Endothelial cell of umbilical vein (primary cell): ENCODE measurements at regions not wholly inside any gene's neighbourhood (a gene's known extent, or its start where the extent isn't known, plus 50 kb on each side); places are given as distances from the start of the nearest gene placed in this dataset.

Source experiments
- BruUV-seq: library from RNA; stranded (reverse); fragments of 400-500 nt; replicated peaks from 2 replicates; lab custom pipeline; 2021; lab: Mats Ljungman, UMichigan
- CTCF ChIA-PET: fragments of 300-600, 350-600 bp; sonication (Branson Sonifier 250); formaldehyde crosslinking; loops from one replicate; lab custom pipeline; 2021; ENCODE audit warnings: antibody characterized with exemption, inconsistent platforms; lab: Charles Lee
- POLR2A ChIA-PET: fragments of 300-600, 350-600 bp; sonication (Branson Sonifier 250); formaldehyde crosslinking; loops from one replicate; lab custom pipeline; 2021; ENCODE audit warnings: antibody characterized with exemption, inconsistent platforms; lab: Charles Lee
- DNase-seq: peaks from one replicate; pipeline ENCODE4 v3.0.0-alpha.2; 2011; ENCODE audit warnings: low read depth, low spot score
- FAIRE-seq: peaks from 2 replicates; lab custom pipeline; 2011; peaks lifted over from hg19 to GRCh38; lab: Jason Lieb, UNC
- H2AFZ ChIP-seq: 2 replicates; pipeline ENCODE4 v1.6.0; 2012; ENCODE audit warnings: low read depth, low read length, control low read depth, inconsistent platforms
- H3K27ac ChIP-seq: 2 replicates; pipeline ENCODE4 v1.5.1; 2011; ENCODE audit warnings: low read depth, mild to moderate bottlenecking, control low read depth, low read length, moderate library complexity; ENCODE audit not compliant: insufficient read depth
- H3K27me3 ChIP-seq, 2 experiments: 2 replicates each; pipeline versions ENCODE4 v1.6.0 to v1.6.1; 2011; ENCODE audit warnings: low read length in 2 of 2, mixed read lengths in 1 of 2; ENCODE audit not compliant: control insufficient read depth in 2 of 2, insufficient read depth in 2 of 2
- H3K36me3 ChIP-seq, 2 experiments: 2 replicates in 1 of 2; 3 replicates in 1 of 2; pipeline ENCODE4 v1.5.1; 2011; ENCODE audit warnings: low read length in 2 of 2, mild to moderate bottlenecking in 1 of 2, moderate library complexity in 1 of 2; ENCODE audit not compliant: control insufficient read depth in 2 of 2, insufficient read depth in 2 of 2; ENCODE audit errors: extremely low read depth in 1 of 2
- H3K4me1 ChIP-seq: 3 replicates; pipeline ENCODE4 v1.5.1; 2011; ENCODE audit warnings: mild to moderate bottlenecking, low read length; ENCODE audit not compliant: control insufficient read depth, insufficient read depth; ENCODE audit errors: extremely low read depth
- H3K4me2 ChIP-seq: 2 replicates; pipeline ENCODE4 v1.6.1; 2011; ENCODE audit warnings: low read length, control low read depth, mixed read lengths; ENCODE audit not compliant: insufficient read depth
- H3K4me3 ChIP-seq, 3 experiments: fragments of 200-600 bp in 1 of 3; sonication (generic), shearing (Covaris generic) in 1 of 3; replicated peaks in 1 of 3; 2 replicates each; pipeline ENCODE4 v1.5.1; 2011 to 2016; ENCODE audit warnings: control low read depth in 3 of 3, low read length in 3 of 3, mild to moderate bottlenecking in 2 of 3, inconsistent platforms in 1 of 3, low read depth in 1 of 3, moderate library complexity in 1 of 3; ENCODE audit not compliant: insufficient read depth in 1 of 3
- H3K79me2 ChIP-seq: 2 replicates; pipeline ENCODE4 v1.6.0; 2012; ENCODE audit warnings: low read length, inconsistent platforms; ENCODE audit not compliant: control insufficient read depth, insufficient read depth
- H3K9ac ChIP-seq: replicated peaks from 2 replicates; pipeline ENCODE3; 2011; ENCODE audit warnings: low read length, control low read depth; ENCODE audit not compliant: insufficient read depth; ENCODE audit errors: extremely low read depth
- H3K9me1 ChIP-seq: replicated peaks from 3 replicates; pipeline ENCODE4 v1.6.0; 2011; ENCODE audit warnings: mild to moderate bottlenecking, low read length; ENCODE audit not compliant: control insufficient read depth, insufficient read depth; ENCODE audit errors: extremely low read depth
- H3K9me3 ChIP-seq: replicated peaks from 2 replicates; pipeline ENCODE4 v1.5.1; 2012; ENCODE audit warnings: low read length, inconsistent platforms; ENCODE audit not compliant: control insufficient read depth, insufficient read depth
- H4K20me1 ChIP-seq: replicated peaks from 2 replicates; pipeline ENCODE3; 2011; ENCODE audit warnings: mild to moderate bottlenecking, low read length; ENCODE audit not compliant: control insufficient read depth, insufficient read depth; ENCODE audit errors: extremely low read depth
- CTCF ChIP-seq, 2 donors: IDR thresholded peaks; 1 replicate in 1 of 2; 2 replicates in 1 of 2; pipeline ENCODE4 v1.5.1; 2011; ENCODE audit warnings: low read length in 2 of 2, mild to moderate bottlenecking in 2 of 2, moderate library complexity in 2 of 2, control low read depth in 1 of 2, inconsistent platforms in 1 of 2, low read depth in 1 of 2; ENCODE audit not compliant: insufficient read depth in 1 of 2; ENCODE audit errors: extremely low read depth in 1 of 2
- EZH2 ChIP-seq: IDR thresholded peaks from 2 replicates; pipeline ENCODE4 v1.6.1; 2012; ENCODE audit warnings: borderline replicate concordance, low read depth, mild to moderate bottlenecking, moderate library complexity, low read length, inconsistent platforms; ENCODE audit not compliant: severe bottlenecking
- FOS ChIP-seq: IDR thresholded peaks from 2 replicates; pipeline ENCODE4 v1.6.1; 2011; ENCODE audit warnings: mild to moderate bottlenecking, low read length, moderate library complexity, borderline replicate concordance; ENCODE audit not compliant: insufficient read depth
- GATA2 ChIP-seq: IDR thresholded peaks from 2 replicates; pipeline ENCODE4 v1.7.0; 2011; ENCODE audit warnings: low read depth, mild to moderate bottlenecking, moderate library complexity, mixed read lengths, low read length; ENCODE audit not compliant: insufficient read length, insufficient read depth
- JUN ChIP-seq: IDR thresholded peaks from 2 replicates; pipeline ENCODE4 v1.6.1; 2011; ENCODE audit warnings: borderline replicate concordance, low read depth; ENCODE audit not compliant: insufficient read length, insufficient read depth
- MAX ChIP-seq: IDR thresholded peaks from 2 replicates; pipeline ENCODE4 v1.6.1; 2011; ENCODE audit not compliant: insufficient read depth, insufficient read length
- MYC ChIP-seq: IDR thresholded peaks from one replicate; pipeline ENCODE4 v1.6.1; 2011; ENCODE audit warnings: mild to moderate bottlenecking, low read depth, low read length
- POLR2A ChIP-seq: IDR thresholded peaks from 2 replicates; pipeline ENCODE4 v1.6.1; 2012; ENCODE audit warnings: low read depth, mild to moderate bottlenecking, control low read depth, low read length
- POLR2AphosphoS5 ChIP-seq: IDR thresholded peaks from 2 replicates; pipeline ENCODE4 v1.6.1; 2012; ENCODE audit warnings: low read depth, mild to moderate bottlenecking, control low read depth, low read length, moderate library complexity; ENCODE audit not compliant: insufficient read depth
- dilution Hi-C: fragments of 300-500 bp; cut with MboI; formaldehyde crosslinking; loops from one replicate; pipeline ENCODE4 v1.15.0; 2019; ENCODE audit warnings: low sequenced_read_pairs; ENCODE audit not compliant: extremely low pct_ligation_motif_present
- intact Hi-C: fragments of 100-400 bp; cut with micrococcal nuclease; formaldehyde crosslinking; loops from one replicate; pipeline ENCODE4 v1.10.0; 2022

- CTCF ChIA-PET: no interaction called here
- Histone ChIP-seq H3K4me2 (no peak overlapping the region), H3K9me1 (no peaks in the 10 kb centered on the region), H3K4me1 (no peaks in the 10 kb centered on the region), H3K36me3 (no peaks in the 10 kb centered on the region), H3K4me3 (no peak overlapping the region), H3K9ac (no peak overlapping the region), H3K79me2 (no peaks in the 10 kb centered on the region), H3K9me3 (peaks cover 2% of the 10 kb centered on the region), H3K27ac (no peak overlapping the region), H2AFZ (no peak overlapping the region), H3K27me3 (no peaks in the 10 kb centered on the region), H4K20me1 (no peaks in the 10 kb centered on the region)
- BruUV-seq: no TSS peak
- dilution Hi-C loops: no loop called here
- FAIRE-seq (no peak), DNase-seq (no peak)
- POLR2A ChIA-PET: no interaction called here
- no peak for TF ChIP-seq CTCF (IDR thresholded peaks at IDR 0.05; ENCODE audit: extremely low read depth in 1 of 2, insufficient read depth in 1 of 2, low read depth in 1 of 2, low read length in 2 of 2)
- TF ChIP-seq JUN: no peak
- no peak for TF ChIP-seq MYC
- no peak for TF ChIP-seq POLR2A
- no peak for TF ChIP-seq EZH2
- no peak for TF ChIP-seq POLR2AphosphoS5
- TF ChIP-seq FOS: no peak
- TF ChIP-seq MAX: no peak
- no peak for TF ChIP-seq GATA2
- intact Hi-C loops: no loop called here
These were observed 285.8 kb upstream of the MAP2 start for GRCh38 chr2:209138079-209138478.
